ENCODE measurements at regions not wholly inside any gene's neighbourhood (a gene's known extent, or its start where the extent isn't known, plus 50 kb on each side); places are given as distances from the start of the nearest gene placed in this dataset.
A peak's percentile ranks its signal among the peaks of the same experiment; 100 is the strongest.
"Not testable (repeated sequence)": the region's sequence is repeated elsewhere in the genome, so short reads cannot be mapped to it uniquely, and the experiment has no call there.

DNA sequence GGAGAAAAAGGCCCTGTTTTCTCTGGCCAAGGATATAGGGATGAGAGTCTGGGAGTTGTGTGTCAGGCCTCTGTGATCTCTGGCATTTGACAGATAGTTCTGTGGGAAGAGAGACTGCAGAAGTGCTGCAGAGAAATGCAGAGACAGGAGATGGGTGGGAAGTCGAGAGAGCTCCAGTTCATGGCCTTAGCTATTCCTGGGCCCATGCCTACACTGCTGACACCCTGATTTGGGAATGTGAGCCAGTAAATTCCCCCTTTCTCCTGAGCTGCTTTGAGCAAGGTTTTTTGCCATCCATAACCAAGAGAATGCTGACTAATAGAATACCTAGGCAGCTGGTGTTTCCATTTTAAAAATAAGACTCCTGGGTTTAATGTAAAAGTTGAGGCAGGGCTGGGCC is 59.3 kb downstream of the EBLN2 start:
- DNase-seq (ENCODE audit: low spot score in 2 of 2) (peak in 1 of 2 donors; percentile 18), ATAC-seq (no peak)
- no peaks in the 10 kb centered on the region for H3K4me1 Mint-ChIP-seq
- no peaks in the 10 kb centered on the region for H3K36me3 Mint-ChIP-seq
- H3K4me3 Mint-ChIP-seq, result no peak overlapping the region
- H3K9me3 Mint-ChIP-seq, result no peaks in the 10 kb centered on the region
- H3K27ac Mint-ChIP-seq, result no peak overlapping the region

- no peaks in the 10 kb centered on the region for H3K4me1 Mint-ChIP-seq
- H3K4me3 Mint-ChIP-seq, result no peak overlapping the region
- H3K9me3 Mint-ChIP-seq, result no peaks in the 10 kb centered on the region
These were observed 60.3 kb downstream of the EBLN2 start for GRCh38 chr3:73121669-73122331.

GRCh38 chr3:73134034-73134433 is 72.6 kb downstream of the EBLN2 start:
- H3K9me3 Mint-ChIP-seq, result peaks cover 8% of the 10 kb centered on the region
- H3K27ac Mint-ChIP-seq, result no peak overlapping the region
- no peak overlapping the region for H3K4me3 Mint-ChIP-seq
- H3K4me1 Mint-ChIP-seq, result no peaks in the 10 kb centered on the region
- H3K36me3 Mint-ChIP-seq, result no peaks in the 10 kb centered on the region
- no peak for DNase-seq (ENCODE audit: low spot score in 2 of 2)
- no peak for ATAC-seq

More at GRCh38 chr3:73121669-73122331, 60.3 kb downstream of the EBLN2 start:
- H3K36me3 Mint-ChIP-seq, result no peaks in the 10 kb centered on the region
- no peak for ATAC-seq
- no peak overlapping the region for H3K27ac Mint-ChIP-seq
- peak in 1 of 2 donors; percentile 8 for DNase-seq (ENCODE audit: low spot score in 2 of 2)

- no peaks in the 10 kb centered on the region for H3K4me1 Mint-ChIP-seq
- H3K27ac Mint-ChIP-seq, result no peak overlapping the region
- ATAC-seq, result no peak
- peaks cover 8% of the 10 kb centered on the region for H3K9me3 Mint-ChIP-seq
- no peaks in the 10 kb centered on the region for H3K36me3 Mint-ChIP-seq
- no peak overlapping the region for H3K4me3 Mint-ChIP-seq
- no peak for DNase-seq (ENCODE audit: low spot score in 2 of 2)
These were observed 75.5 kb downstream of the EBLN2 start for GRCh38 chr3:73136941-73137340.

GRCh38 chr3:73137736-73138403 is 76.4 kb downstream of the EBLN2 start:
- H3K27ac Mint-ChIP-seq, result no peak overlapping the region
- H3K4me3 Mint-ChIP-seq, result no peak overlapping the region
- H3K36me3 Mint-ChIP-seq, result no peaks in the 10 kb centered on the region
- no peak for DNase-seq (ENCODE audit: low spot score in 2 of 2)
- ATAC-seq, result no peak
- no peaks in the 10 kb centered on the region for H3K4me1 Mint-ChIP-seq
- H3K9me3 Mint-ChIP-seq, result peaks cover 4% of the 10 kb centered on the region

GRCh38 chr3:73140772-73141442 is 79.4 kb downstream of the EBLN2 start:
- no peaks in the 10 kb centered on the region for H3K36me3 Mint-ChIP-seq
- H3K27ac Mint-ChIP-seq, result no peak overlapping the region
- DNase-seq (ENCODE audit: low spot score in 2 of 2) (no peak), ATAC-seq (no peak)
- no peaks in the 10 kb centered on the region for H3K9me3 Mint-ChIP-seq
- no peaks in the 10 kb centered on the region for H3K4me1 Mint-ChIP-seq
- H3K4me3 Mint-ChIP-seq, result no peak overlapping the region

- Mint-ChIP-seq H3K36me3 (no peaks in the 10 kb centered on the region), H3K9me3 (no peaks in the 10 kb centered on the region), H3K4me1 (no peaks in the 10 kb centered on the region), H3K27ac (no peak overlapping the region), H3K4me3 (no peak overlapping the region)
- ATAC-seq, result no peak
- no peak for DNase-seq (ENCODE audit: low spot score in 2 of 2)
These were observed 80.1 kb downstream of the EBLN2 start for GRCh38 chr3:73141525-73141924.

GRCh38 chr3:73143401-73143800 is 81.9 kb downstream of the EBLN2 start:
- Mint-ChIP-seq H3K4me3 (no peak overlapping the region), H3K27ac (no peak overlapping the region), H3K9me3 (no peaks in the 10 kb centered on the region), H3K4me1 (no peaks in the 10 kb centered on the region), H3K36me3 (no peaks in the 10 kb centered on the region)
- DNase-seq (ENCODE audit: low spot score in 2 of 2) (no peak), ATAC-seq (no peak)

GRCh38 chr3:73143821-73144237 is 82.4 kb downstream of the EBLN2 start:
- Mint-ChIP-seq H3K36me3 (no peaks in the 10 kb centered on the region), H3K27ac (no peak overlapping the region), H3K9me3 (no peaks in the 10 kb centered on the region), H3K4me3 (no peak overlapping the region), H3K4me1 (no peaks in the 10 kb centered on the region)
- DNase-seq (ENCODE audit: low spot score in 2 of 2), result no peak
- ATAC-seq, result no peak

GRCh38 chr3:73144276-73144675 is 82.8 kb downstream of the EBLN2 start:
- no peaks in the 10 kb centered on the region for H3K9me3 Mint-ChIP-seq
- H3K4me1 Mint-ChIP-seq, result no peaks in the 10 kb centered on the region
- DNase-seq (ENCODE audit: low spot score in 2 of 2), result no peak
- no peaks in the 10 kb centered on the region for H3K36me3 Mint-ChIP-seq
- H3K27ac Mint-ChIP-seq, result no peak overlapping the region
- H3K4me3 Mint-ChIP-seq, result no peak overlapping the region
- ATAC-seq, result no peak

DNA sequence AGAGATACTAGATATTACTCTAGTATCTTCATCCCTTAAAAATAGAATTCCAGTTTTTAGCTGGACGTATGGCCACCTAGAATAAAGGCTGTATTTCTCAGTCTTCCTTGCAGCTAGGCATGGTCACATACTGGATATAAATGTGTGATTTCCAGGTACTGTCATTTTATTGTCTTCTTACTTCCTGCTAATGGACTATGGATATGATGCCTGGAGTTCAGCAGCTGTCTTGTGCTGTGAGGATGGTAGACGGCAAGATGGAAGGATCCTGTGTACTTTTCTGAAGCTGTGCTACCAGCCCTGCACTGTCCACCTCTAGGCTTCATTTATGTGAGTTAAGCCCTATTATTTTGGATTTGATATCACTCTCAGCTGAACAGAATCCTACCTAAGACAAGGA is 83.4 kb downstream of the EBLN2 start:
- DNase-seq (ENCODE audit: low spot score in 2 of 2), result no peak
- Mint-ChIP-seq H3K4me3 (no peak overlapping the region), H3K4me1 (no peaks in the 10 kb centered on the region), H3K27ac (no peak overlapping the region), H3K36me3 (no peaks in the 10 kb centered on the region), H3K9me3 (no peaks in the 10 kb centered on the region)
- ATAC-seq, result no peak

GRCh38 chr3:73147479-73147878 is 86.0 kb downstream of the EBLN2 start:
- H3K27ac Mint-ChIP-seq; H3K4me1 Mint-ChIP-seq; ATAC-seq; H3K9me3 Mint-ChIP-seq; H3K36me3 Mint-ChIP-seq; DNase-seq (ENCODE audit: low spot score in 2 of 2); H3K4me3 Mint-ChIP-seq: not testable (repeated sequence)

DNA sequence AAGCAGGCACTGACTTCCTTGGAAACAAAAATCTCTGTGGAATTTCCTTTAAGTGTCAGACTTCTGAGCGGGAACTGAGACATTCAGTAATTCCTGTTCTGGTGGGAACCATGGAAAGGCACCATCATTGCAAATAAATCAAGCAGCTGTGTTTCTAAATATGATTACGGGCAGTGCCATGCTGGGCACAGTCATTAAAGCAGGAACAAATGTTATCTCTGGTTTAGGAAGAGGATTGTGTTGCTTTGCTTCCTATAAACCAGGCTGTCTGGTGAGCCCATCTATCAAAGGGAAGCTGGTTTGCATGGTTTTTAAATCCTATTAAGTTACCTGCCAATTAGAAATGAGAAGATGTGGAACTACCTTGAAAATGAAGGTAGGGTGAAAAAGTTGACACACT is 86.7 kb downstream of the EBLN2 start:
- no peak overlapping the region for H3K4me3 Mint-ChIP-seq

GRCh38 chr3:73148682-73149081 is 87.2 kb downstream of the EBLN2 start:
- Mint-ChIP-seq H3K4me3 (no peak overlapping the region), H3K4me1 (no peaks in the 10 kb centered on the region), H3K27ac (no peak overlapping the region)

More for the DNA sequence above, 86.7 kb downstream of the EBLN2 start:
- no peak for ATAC-seq
- H3K4me1 Mint-ChIP-seq, result no peaks in the 10 kb centered on the region
- DNase-seq (ENCODE audit: low spot score in 2 of 2), result no peak
- H3K27ac Mint-ChIP-seq, result no peak overlapping the region
- no peaks in the 10 kb centered on the region for H3K36me3 Mint-ChIP-seq
- no peaks in the 10 kb centered on the region for H3K9me3 Mint-ChIP-seq

DNA sequence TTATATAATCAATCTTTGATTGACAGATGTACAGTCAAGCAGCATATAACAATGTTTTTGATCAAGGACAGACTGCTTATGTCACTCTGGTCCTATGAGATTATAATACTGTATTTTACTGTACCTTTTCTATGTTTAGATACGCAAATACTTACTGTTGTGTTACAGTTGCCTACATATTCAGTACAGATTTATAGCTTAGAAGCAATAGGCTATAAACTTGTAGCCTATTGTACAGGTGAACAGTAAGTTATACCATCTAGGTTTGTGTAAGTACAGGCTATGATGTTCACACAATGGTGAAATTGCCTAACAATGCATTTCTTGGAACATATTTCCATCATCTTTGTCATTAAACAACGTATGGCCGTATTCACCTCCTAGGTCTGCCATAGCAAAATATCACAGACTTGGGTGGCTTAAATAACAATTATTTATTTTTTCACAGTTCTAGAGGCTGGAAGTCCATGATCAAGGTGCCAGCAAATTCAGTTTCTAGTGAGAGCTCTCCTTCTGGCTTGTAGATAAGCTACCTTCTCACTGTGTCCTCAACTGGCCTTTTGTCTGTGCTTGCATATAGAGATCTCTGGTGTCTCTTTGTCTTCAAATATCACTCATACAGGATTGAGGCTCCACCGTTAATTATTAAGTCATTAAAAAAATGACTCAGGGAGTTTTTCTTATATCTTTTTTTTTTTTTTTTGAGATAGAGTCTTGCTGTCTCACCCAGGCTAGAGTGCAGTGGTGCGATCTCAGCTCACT is 89.1 kb downstream of the EBLN2 start:
- Mint-ChIP-seq H3K4me3 (no peak overlapping the region), H3K27ac (no peak overlapping the region)
- no peak for ATAC-seq

More at GRCh38 chr3:73148682-73149081, 87.2 kb downstream of the EBLN2 start:
- H3K36me3 Mint-ChIP-seq, result no peaks in the 10 kb centered on the region
- DNase-seq (ENCODE audit: low spot score in 2 of 2) (no peak), ATAC-seq (no peak)
- H3K9me3 Mint-ChIP-seq, result no peaks in the 10 kb centered on the region

More for the DNA sequence above, 89.1 kb downstream of the EBLN2 start:
- Mint-ChIP-seq H3K4me1 (no peaks in the 10 kb centered on the region), H3K9me3 (peaks cover under 1% of the 10 kb centered on the region), H3K36me3 (no peaks in the 10 kb centered on the region)
- no peak for DNase-seq (ENCODE audit: low spot score in 2 of 2)

All from stimulated activated effector memory CD8-positive, alpha-beta T cell treated with anti-CD3 and anti-CD28 coated beads, Interleukin-12 subunit alpha, Interleukin-12 subunit beta, amount 100 ng/mL, for 72 hours (primary cell).